ENCODE measurements at regions not wholly inside any gene's neighbourhood (a gene's known extent, or its start where the extent isn't known, plus 50 kb on each side); places are given as distances from the start of the nearest gene placed in this dataset.

DNA sequence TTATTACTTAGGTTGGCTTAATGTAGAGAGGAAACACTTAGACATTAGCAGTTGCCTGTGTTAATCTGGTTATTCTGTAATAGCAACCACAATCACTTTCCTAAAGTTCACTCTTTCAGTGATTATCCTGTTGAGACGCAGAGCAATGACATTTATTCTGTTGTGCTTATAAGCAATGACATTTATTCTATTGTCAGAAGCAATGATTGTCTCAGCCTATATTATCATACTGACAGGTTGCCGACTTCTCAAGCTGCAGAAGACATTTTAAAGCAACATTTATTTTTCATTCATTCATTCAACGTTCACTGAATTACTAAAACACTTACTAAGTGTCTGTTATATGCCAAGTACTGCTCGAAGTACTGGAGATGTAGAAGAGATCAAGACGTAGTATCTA, 193.5 kb upstream of the SLITRK3 start:
- H3K4me3 ChIP-seq (ENCODE audit: insufficient read depth, low read depth, low read length) = no peak overlapping the region
- H3K18ac ChIP-seq (ENCODE audit: low read depth, low read length) = no peak overlapping the region
- no peaks in the 10 kb centered on the region for H3K79me1 ChIP-seq (ENCODE audit: low read depth in 1 of 2, low read length in 2 of 2)
- no peak overlapping the region for H3K14ac ChIP-seq (replicated peaks; ENCODE audit: low read depth, low read length)
- H3K4me1 ChIP-seq (ENCODE audit: control insufficient read depth, insufficient read depth, low read length) = no peaks in the 10 kb centered on the region
- ATAC-seq (ENCODE audit: low read depth) = no peak
- H4K5ac ChIP-seq (ENCODE audit: low read depth, low read length) = no peak overlapping the region
- no TSS peak for BruUV-seq (replicated peaks)
- TF ChIP-seq CHD1 (IDR thresholded peaks at IDR 0.05; ENCODE audit: low read depth, low read length) (no peak), NFE2L2 (IDR thresholded peaks at IDR 0.05; ENCODE audit: low read depth, low read length) (no peak), BHLHE40 (IDR thresholded peaks at IDR 0.05; ENCODE audit: low read depth, low read length) (no peak), RAD21 (IDR thresholded peaks at IDR 0.05; ENCODE audit: low read length) (no peak), MAZ (IDR thresholded peaks at IDR 0.05; ENCODE audit: borderline replicate concordance, low read depth, low read length) (no peak), SMC3 (IDR thresholded peaks at IDR 0.05; ENCODE audit: low read depth, low read length) (no peak), RCOR1 (IDR thresholded peaks at IDR 0.05; ENCODE audit: insufficient replicate concordance, low read length) (no peak), FOS (IDR thresholded peaks at IDR 0.05; ENCODE audit: low read depth, low read length) (no peak), MAFK (IDR thresholded peaks at IDR 0.05; ENCODE audit: low read depth, low read length) (no peak), RFX5 (IDR thresholded peaks at IDR 0.05; ENCODE audit: low read depth, low read length) (no peak), POLR2A (IDR thresholded peaks at IDR 0.05; ENCODE audit: low read depth, low read length) (no peak)
- TF ChIP-seq, protein P1, sequence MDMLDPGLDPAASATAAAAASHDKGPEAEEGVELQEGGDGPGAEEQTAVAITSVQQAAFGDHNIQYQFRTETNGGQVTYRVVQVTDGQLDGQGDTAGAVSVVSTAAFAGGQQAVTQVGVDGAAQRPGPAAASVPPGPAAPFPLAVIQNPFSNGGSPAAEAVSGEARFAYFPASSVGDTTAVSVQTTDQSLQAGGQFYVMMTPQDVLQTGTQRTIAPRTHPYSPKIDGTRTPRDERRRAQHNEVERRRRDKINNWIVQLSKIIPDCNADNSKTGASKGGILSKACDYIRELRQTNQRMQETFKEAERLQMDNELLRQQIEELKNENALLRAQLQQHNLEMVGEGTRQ (IDR thresholded peaks at IDR 0.05; ENCODE audit: low read depth, low read length) = no peak
- CTCF ChIA-PET = no interaction called here
- peaks cover 2% of the 10 kb centered on the region for H3K9me3 ChIP-seq (ENCODE audit: control insufficient read depth, insufficient read depth, low read length)
- H3K23ac ChIP-seq (ENCODE audit: low read depth, low read length) = no peak overlapping the region
- no peak overlapping the region for H2BK120ac ChIP-seq (ENCODE audit: low read depth, low read length)
- H3K9me1 ChIP-seq (ENCODE audit: insufficient read depth, low read length) = no peaks in the 10 kb centered on the region
- no peak overlapping the region for H3K4me2 ChIP-seq (ENCODE audit: low read depth, low read length)
- intact Hi-C loops (cut with micrococcal nuclease) = no loop called here
- no peak overlapping the region for H3K9ac ChIP-seq (ENCODE audit: low read depth, low read length)
- H2BK20ac ChIP-seq (ENCODE audit: low read depth, low read length) = no peak overlapping the region
- no peak overlapping the region for H2AK5ac ChIP-seq (ENCODE audit: low read depth, low read length)
- in situ Hi-C loops (cut with MboI; ENCODE audit: low sequenced_read_pairs) = no loop called here
- H3K4ac ChIP-seq (ENCODE audit: low read depth, low read length) = no peak overlapping the region
- no peaks in the 10 kb centered on the region for H3K36me3 ChIP-seq (ENCODE audit: control insufficient read depth, insufficient read depth, low read length)
- no peak for DNase-seq
- no peaks in the 10 kb centered on the region for H4K20me1 ChIP-seq (ENCODE audit: insufficient read depth, low read length)
- H2BK15ac ChIP-seq (ENCODE audit: low read depth, low read length) = no peak overlapping the region
- H2AFZ ChIP-seq (replicated peaks; ENCODE audit: low read length, poor library complexity) = no peak overlapping the region
- dilution Hi-C loops (cut with HindIII; ENCODE audit: low sequenced_read_pairs, unreplicated experiment) = no loop called here
- H2BK5ac ChIP-seq (ENCODE audit: low read depth, low read length, poor library complexity, severe bottlenecking) = no peak overlapping the region
- H2AK9ac ChIP-seq (replicated peaks; ENCODE audit: low read depth, low read length, poor library complexity) = no peak overlapping the region
- no CpG with 5 or more reads among the region's 5 CpGs for WGBS, 2 experiments (ENCODE audit: extremely low coverage in 2 of 2, insufficient read length in 1 of 2)
- POLR2A ChIA-PET (ENCODE audit: unreplicated experiment) = no interaction called here
- H3K27me3 ChIP-seq (ENCODE audit: control insufficient read depth, insufficient read depth, low read length) = no peaks in the 10 kb centered on the region
- no peak overlapping the region for H4K8ac ChIP-seq (ENCODE audit: low read depth in 2 of 2, low read length in 2 of 2)
- no peak overlapping the region for H3K27ac ChIP-seq (ENCODE audit: insufficient read depth, low read length)
- no peak overlapping the region for H3K56ac ChIP-seq (ENCODE audit: extremely low read depth, insufficient read depth, low read length)
- H4K91ac ChIP-seq (ENCODE audit: insufficient read depth, low read depth, low read length) = no peak overlapping the region

Data from IMR-90 (cell line).